Body of pancreas (tissue), 4 donors: ENCODE measurements at regions not wholly inside any gene's neighbourhood (a gene's known extent, or its start where the extent isn't known, plus 50 kb on each side); places are given as distances from the start of the nearest gene placed in this dataset.

Experiments
- CTCF ChIP-seq, 7 experiments: fragments of 450-650 bp in 4 of 7; fragments of 200-600 bp in 3 of 7; sonication (generic) in 3 of 7; IDR thresholded peaks; one replicate each; pipeline ENCODE4 v1.5.1; 2016 to 2019; ENCODE audit warnings: antibody characterized with exemption in 7 of 7
- POLR2A ChIP-seq, 3 donors: fragments of 450-650 bp; IDR thresholded peaks; one replicate each; pipeline ENCODE4 v1.6.1; 2016; ENCODE audit warnings: antibody characterized with exemption in 3 of 3, mild to moderate bottlenecking in 2 of 3

GRCh38 chr1:219039017-219039681 lies 134.5 kb upstream of the LYPLAL1 start:
- no peak for TF ChIP-seq CTCF (IDR thresholded peaks at IDR 0.05)
- no peak for TF ChIP-seq POLR2A (IDR thresholded peaks at IDR 0.05)
